SJSA1 (cell line): ENCODE measurements at regions not wholly inside any gene's neighbourhood (a gene's known extent, or its start where the extent isn't known, plus 50 kb on each side); places are given as distances from the start of the nearest gene placed in this dataset.
A peak's percentile ranks its signal among the peaks of the same experiment; 100 is the strongest.

ENCODE experiments used
- DNase-seq, 2 experiments: peaks; one replicate each; pipeline ENCODE4 v3.0.0-alpha.2; 2015 to 2020; ENCODE audit warnings: low spot score in 2 of 2, low read depth in 1 of 2
- H3K27ac ChIP-seq: fragments of 250-450 bp; sonication (Bioruptor Pico); 2 replicates; pipeline ENCODE4 v1.5.1; 2020; ENCODE audit warnings: mild to moderate bottlenecking, moderate library complexity
- H3K27me3 ChIP-seq: fragments of 250-450 bp; sonication (Bioruptor Pico); replicated peaks from 2 replicates; pipeline ENCODE4 v1.5.1; 2020; ENCODE audit warnings: mild to moderate bottlenecking, moderate library complexity
- H3K36me3 ChIP-seq: fragments of 250-450 bp; sonication (Bioruptor Pico); 2 replicates; pipeline ENCODE4 v1.5.1; 2020; ENCODE audit warnings: mild to moderate bottlenecking
- H3K4me1 ChIP-seq: fragments of 250-450 bp; sonication (Bioruptor Pico); replicated peaks from 2 replicates; pipeline ENCODE4 v1.6.1; 2021; ENCODE audit warnings: mild to moderate bottlenecking
- H3K4me3 ChIP-seq: fragments of 250-450 bp; sonication (Bioruptor Pico); 2 replicates; pipeline ENCODE4 v1.5.1; 2020; ENCODE audit warnings: mild to moderate bottlenecking
- H3K9me3 ChIP-seq: fragments of 250-450 bp; sonication (Bioruptor Pico); replicated peaks from 2 replicates; pipeline ENCODE4 v1.5.1; 2020; ENCODE audit warnings: mild to moderate bottlenecking

DNA sequence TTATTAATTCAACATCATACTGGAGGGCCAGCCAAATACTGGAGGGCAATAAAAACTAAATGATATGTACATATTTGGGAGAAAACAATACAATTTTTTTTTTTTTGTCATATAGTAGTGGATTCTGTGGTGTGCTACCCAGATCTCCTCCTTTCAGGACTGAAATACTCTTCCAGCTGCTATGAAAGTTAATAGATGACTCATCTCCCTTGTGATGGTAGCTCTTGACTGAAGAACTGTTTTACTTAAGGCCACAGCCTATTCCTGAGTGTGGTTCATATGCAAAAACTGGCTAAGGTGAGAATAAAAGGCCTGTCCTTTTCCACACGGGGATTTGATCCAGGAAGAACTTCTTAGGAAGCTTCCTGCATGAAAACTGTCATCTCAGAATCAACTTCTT, 307.9 kb downstream of the HLX start:
- no peaks in the 10 kb centered on the region for H3K9me3 ChIP-seq
- H3K36me3 ChIP-seq, result no peaks in the 10 kb centered on the region
- H3K27ac ChIP-seq, result no peak overlapping the region
- H3K4me3 ChIP-seq, result no peak overlapping the region
- no peaks in the 10 kb centered on the region for H3K27me3 ChIP-seq
- no peaks in the 10 kb centered on the region for H3K4me1 ChIP-seq
- no peak for DNase-seq

DNA sequence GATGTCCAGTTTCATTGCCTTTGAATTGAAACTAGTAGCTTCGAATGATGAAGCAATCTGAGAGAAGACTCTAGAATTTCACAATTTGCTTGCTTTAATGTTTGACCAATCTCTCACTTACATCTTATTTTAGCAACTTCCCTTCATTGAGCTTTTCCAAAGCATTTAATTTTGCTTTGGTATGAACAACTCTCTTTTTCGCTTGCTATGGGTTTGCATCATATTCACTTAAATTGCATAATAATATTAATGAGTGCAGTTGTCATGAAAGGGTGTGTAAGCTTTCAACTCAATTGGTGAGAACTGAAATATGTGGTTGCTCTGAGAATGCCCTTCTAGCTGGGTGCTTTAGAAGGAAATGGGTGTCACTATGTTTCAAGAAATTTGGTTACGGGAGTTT, 309.2 kb downstream of the HLX start:
- no peaks in the 10 kb centered on the region for H3K27me3 ChIP-seq
- H3K4me3 ChIP-seq, result no peak overlapping the region
- H3K27ac ChIP-seq, result no peak overlapping the region
- H3K36me3 ChIP-seq, result no peaks in the 10 kb centered on the region
- no peak for DNase-seq
- H3K9me3 ChIP-seq, result no peaks in the 10 kb centered on the region
- H3K4me1 ChIP-seq, result no peaks in the 10 kb centered on the region

DNA sequence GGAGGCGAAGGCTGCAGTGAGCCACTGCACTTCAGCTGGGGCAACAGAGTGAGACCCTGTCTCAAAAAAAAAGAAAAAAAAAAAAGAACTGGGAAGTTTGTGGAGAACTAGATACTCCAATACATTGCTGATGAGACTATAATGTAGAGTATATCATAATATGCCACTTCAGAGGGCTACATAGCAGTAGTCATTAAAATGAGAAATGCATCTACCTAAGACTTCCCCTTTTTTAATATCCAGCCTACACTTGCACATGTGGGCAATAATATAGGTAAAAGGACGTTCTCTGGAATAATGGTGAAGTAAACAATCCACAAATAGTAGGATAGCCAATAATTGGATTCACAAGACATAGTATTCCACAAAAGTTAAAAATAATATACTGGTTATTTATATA, 311.0 kb downstream of the HLX start:
- DNase-seq, result no peak
- Histone ChIP-seq H3K27me3 (no peaks in the 10 kb centered on the region), H3K27ac (no peak overlapping the region), H3K4me3 (no peak overlapping the region), H3K36me3 (no peaks in the 10 kb centered on the region), H3K4me1 (no peaks in the 10 kb centered on the region), H3K9me3 (no peaks in the 10 kb centered on the region)

DNA sequence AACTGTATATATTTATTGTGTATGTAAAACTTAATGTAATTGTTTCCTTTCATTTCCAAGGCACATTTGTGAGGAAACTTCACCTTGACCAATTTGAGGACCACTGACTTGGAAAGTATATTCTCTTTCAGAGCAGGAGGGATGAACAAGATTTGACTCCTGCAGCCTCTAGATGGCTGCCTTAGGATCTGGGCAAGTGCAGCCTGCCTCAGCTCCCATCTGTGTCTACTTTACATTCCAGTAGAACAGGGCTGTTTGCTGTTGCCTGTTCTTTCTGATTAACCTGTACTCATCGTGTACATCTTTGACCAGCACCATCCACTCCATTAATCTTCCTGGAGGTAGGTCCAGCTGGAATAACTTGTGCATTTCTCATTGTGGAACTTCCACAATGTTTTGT, 312.8 kb downstream of the HLX start:
- Histone ChIP-seq H3K4me3 (no peak overlapping the region), H3K4me1 (no peaks in the 10 kb centered on the region), H3K27me3 (no peaks in the 10 kb centered on the region), H3K9me3 (no peaks in the 10 kb centered on the region), H3K36me3 (no peaks in the 10 kb centered on the region), H3K27ac (no peak overlapping the region)
- no peak for DNase-seq

DNA sequence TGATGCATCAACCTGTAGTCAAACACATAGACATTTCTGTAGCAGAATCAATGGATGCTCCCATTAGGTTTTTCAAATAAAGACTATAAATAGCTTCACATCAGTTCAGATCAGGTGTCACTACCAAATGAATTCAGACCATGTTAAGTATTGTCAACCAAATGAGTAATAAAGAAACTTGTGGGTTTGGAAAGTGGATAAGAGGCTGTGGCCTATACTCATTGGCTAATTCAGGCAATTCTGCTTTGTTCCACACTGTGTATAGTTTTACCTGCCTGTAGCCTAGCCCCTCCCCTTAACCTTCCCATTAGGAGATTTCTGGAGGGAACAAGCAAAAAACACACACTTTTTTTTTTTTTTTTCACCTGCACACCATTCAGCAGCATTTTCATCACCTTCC, 321.2 kb downstream of the HLX start:
- H3K4me1 ChIP-seq, result no peaks in the 10 kb centered on the region; the same call in 1 of the 2 replicates
- H3K36me3 ChIP-seq, result no peaks in the 10 kb centered on the region
- H3K27ac ChIP-seq, result no peak overlapping the region
- H3K27me3 ChIP-seq, result no peaks in the 10 kb centered on the region
- no peaks in the 10 kb centered on the region; the same call in 1 of the 2 replicates for H3K9me3 ChIP-seq
- H3K4me3 ChIP-seq, result no peak overlapping the region
- no peak for DNase-seq

DNA sequence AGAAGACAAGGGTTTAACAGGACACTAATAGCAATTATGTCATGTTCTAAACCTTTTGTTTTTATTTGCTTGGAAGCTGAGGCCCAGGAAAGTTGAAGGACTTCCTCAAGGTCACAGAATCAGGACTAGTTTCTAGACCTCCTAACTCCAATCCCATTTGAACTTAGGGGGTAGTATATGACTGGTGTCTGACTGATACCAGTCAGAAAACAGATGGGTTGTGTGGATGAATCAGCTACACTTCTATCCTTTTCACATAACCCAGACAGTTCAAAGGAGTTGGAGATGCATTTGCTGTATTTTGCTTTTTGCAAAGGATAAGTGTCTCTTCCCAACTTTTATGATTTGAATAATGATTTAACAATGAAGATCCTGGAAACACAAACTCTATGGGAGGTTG, 322.5 kb downstream of the HLX start:
- no peaks in the 10 kb centered on the region; the same call in 1 of the 2 replicates for H3K4me1 ChIP-seq
- no peaks in the 10 kb centered on the region for H3K27me3 ChIP-seq
- no peaks in the 10 kb centered on the region for H3K36me3 ChIP-seq
- no peak overlapping the region for H3K4me3 ChIP-seq
- no peak for DNase-seq
- H3K27ac ChIP-seq, result no peak overlapping the region
- no peaks in the 10 kb centered on the region; the same call in 1 of the 2 replicates for H3K9me3 ChIP-seq

DNA sequence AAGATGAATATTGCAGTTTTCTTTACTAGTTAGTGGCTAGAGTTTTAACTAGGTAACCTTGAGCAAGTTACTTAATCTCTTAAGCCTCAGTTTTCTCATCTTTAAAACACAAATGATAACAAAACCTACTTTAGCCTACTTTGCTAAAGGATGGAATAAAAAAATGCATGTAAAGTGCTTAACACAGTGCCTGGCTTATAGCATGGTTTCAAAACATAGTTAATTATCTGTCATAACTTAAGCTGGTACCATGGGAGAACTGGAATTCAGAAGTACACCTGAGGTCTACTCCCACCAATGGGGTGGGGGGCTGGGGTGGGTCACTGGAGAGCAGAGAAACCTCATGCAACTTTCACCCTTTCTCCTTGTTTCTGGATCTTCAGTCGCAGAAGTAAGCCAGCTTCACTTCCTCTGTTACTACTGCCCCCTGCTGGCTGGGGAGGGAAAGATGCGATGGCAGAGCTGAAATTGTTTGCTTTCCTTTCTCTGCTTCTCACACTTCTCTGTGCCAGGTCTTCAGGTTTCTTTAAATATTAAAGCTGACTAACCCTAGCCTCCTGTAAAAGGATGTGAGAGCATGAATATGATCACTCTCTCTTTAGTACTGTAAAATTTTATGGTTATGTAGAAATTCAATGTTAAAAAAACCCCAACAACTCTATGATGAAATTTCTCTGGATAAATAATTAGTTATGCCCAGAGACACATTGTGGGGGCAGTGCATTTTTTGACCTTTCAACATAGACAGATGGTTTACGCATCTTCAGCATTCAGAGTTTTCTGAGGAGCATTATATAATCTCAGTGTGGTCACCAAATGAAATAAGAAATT, 324.2 kb downstream of the HLX start:
- Histone ChIP-seq H3K4me3 (no peak overlapping the region), H3K27me3 (no peaks in the 10 kb centered on the region)

DNA sequence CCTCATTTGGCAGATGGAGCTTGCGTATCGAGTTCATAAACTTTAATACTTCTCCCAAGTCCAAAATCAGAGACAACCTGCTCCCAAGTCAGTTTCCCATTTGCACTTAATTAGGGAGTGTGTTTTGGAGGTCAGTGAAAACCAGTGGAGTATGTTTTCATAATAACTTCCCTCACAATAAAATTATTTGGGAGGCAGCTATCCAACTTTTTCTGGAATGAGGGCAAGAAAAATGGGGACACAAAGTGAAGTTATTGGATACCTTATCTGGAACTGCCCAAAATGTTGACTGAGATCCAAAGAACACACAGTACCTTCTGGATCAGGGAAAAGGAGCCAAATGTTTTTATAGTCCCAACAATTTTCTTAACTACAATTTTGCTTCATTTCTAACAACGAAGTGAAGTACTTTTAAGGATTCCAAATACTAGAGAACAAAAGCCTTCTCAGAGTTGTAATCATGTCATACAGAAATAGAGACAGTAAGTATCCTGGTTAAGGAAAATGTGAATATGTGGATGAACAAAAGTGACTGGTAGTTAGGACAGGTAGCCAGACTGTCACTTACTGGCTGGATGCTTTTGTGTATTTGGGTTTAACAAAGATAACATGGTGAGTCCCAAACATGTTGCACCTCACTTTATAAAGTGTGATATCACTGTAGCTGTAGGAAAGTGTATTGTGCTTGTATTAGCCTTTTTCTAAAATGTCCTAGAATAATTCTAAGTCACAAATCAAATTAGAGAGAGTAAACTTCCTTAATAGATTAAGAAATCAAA, 325.0 kb downstream of the HLX start:
- Histone ChIP-seq H3K9me3 (no peaks in the 10 kb centered on the region), H3K27me3 (no peaks in the 10 kb centered on the region), H3K4me1 (no peaks in the 10 kb centered on the region; the same call in 1 of the 2 replicates), H3K36me3 (no peaks in the 10 kb centered on the region), H3K27ac (no peak overlapping the region), H3K4me3 (no peak overlapping the region)
- DNase-seq, result no peak

More for the DNA sequence above, 324.2 kb downstream of the HLX start:
- no peaks in the 10 kb centered on the region; the same call in 1 of the 2 replicates for H3K4me1 ChIP-seq
- H3K9me3 ChIP-seq, result no peaks in the 10 kb centered on the region; the same call in 1 of the 2 replicates
- no peak overlapping the region for H3K27ac ChIP-seq
- no peaks in the 10 kb centered on the region for H3K36me3 ChIP-seq
- peak; percentile 74 to 77 for DNase-seq

DNA sequence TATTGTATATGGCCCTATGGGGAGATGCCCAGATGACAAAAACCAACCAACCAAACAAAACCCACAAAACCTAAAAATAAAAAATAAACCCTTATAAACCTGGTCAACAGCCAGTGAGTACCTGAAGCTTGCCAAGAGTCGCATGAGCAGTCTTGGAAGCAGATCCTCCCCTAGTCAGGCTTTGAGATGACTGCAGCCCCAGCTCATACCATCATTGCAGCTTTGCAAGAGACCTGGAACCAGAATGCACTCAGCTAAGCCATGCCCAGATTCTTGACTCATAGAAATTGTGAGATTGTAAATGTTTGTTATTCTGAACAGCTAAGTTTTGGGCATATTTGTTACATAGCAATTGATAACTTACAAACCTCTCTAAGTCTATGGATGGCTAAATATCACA, 326.8 kb downstream of the HLX start:
- no peaks in the 10 kb centered on the region for H3K36me3 ChIP-seq
- H3K4me3 ChIP-seq, result no peak overlapping the region
- H3K4me1 ChIP-seq, result no peaks in the 10 kb centered on the region; the same call in 1 of the 2 replicates
- no peak overlapping the region for H3K27ac ChIP-seq
- no peaks in the 10 kb centered on the region for H3K27me3 ChIP-seq
- DNase-seq, result no peak
- H3K9me3 ChIP-seq, result no peaks in the 10 kb centered on the region

DNA sequence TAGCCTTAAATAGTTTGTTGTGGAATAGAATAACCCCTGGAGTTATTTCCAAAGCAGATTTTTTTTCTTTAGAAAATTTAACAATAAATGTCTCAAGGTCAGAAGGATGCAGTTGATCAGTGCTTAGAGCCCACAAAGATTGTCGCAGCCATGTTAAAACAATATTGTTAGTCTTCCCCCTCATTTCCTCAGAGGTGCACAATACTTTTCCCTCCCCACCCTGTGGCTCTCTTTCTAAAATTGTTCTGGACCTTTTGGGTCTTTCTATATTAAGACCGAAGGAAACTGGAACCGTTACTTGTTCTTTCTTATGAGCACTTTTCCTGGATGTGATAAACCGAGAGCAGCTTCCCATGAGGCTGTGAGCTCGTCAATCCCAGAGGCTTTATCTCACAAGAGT, 333.7 kb downstream of the HLX start:
- H3K4me1 ChIP-seq, result no peaks in the 10 kb centered on the region
- no peaks in the 10 kb centered on the region for H3K36me3 ChIP-seq
- no peak for DNase-seq
- no peak overlapping the region for H3K27ac ChIP-seq
- no peaks in the 10 kb centered on the region for H3K27me3 ChIP-seq
- H3K4me3 ChIP-seq, result no peak overlapping the region
- H3K9me3 ChIP-seq, result no peaks in the 10 kb centered on the region

DNA sequence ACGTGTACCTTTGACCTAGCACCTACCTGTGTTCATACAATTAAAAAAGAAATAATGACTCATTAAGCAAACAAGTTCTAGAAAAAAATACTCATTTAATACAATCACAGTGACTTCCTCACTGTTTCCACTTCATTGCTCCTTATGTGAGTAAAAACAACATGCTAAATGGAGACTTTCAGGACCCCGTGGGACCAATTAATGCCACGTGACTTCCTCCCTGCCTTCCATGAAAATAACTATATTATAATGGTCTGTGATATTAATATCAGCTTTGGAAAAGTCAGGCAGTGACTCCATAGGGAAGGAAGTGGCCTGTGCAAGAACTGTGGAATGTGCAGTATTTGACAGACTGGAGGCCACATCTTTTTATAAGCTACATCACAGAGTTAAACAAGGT, 337.8 kb downstream of the HLX start:
- no peaks in the 10 kb centered on the region for H3K36me3 ChIP-seq
- DNase-seq, result no peak
- no peak overlapping the region for H3K27ac ChIP-seq
- H3K4me3 ChIP-seq, result no peak overlapping the region
- no peaks in the 10 kb centered on the region for H3K27me3 ChIP-seq
- H3K9me3 ChIP-seq, result no peaks in the 10 kb centered on the region
- no peaks in the 10 kb centered on the region for H3K4me1 ChIP-seq

DNA sequence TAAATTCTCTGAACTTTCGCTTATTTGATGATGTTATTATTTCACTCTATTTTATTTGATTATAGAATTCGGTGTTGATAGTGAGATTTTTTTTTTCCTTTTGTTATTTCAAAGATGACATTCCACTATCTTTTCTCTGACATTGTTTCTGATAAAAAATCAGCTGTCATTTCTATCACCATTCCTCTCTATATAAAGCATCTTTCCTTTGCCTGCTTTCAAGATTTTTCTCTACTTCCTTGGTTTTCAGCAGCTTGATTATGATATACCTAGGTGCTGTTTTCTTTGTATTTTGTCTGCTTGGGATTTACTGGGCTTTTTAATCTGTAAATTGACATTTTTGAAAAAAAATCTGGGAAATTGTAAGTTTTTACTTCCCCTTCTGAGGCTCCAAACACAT, 344.0 kb downstream of the HLX start:
- Histone ChIP-seq H3K9me3 (no peaks in the 10 kb centered on the region), H3K4me3 (no peak overlapping the region), H3K27me3 (no peaks in the 10 kb centered on the region), H3K4me1 (no peaks in the 10 kb centered on the region), H3K36me3 (no peaks in the 10 kb centered on the region), H3K27ac (no peak overlapping the region)
- DNase-seq, result no peak

DNA sequence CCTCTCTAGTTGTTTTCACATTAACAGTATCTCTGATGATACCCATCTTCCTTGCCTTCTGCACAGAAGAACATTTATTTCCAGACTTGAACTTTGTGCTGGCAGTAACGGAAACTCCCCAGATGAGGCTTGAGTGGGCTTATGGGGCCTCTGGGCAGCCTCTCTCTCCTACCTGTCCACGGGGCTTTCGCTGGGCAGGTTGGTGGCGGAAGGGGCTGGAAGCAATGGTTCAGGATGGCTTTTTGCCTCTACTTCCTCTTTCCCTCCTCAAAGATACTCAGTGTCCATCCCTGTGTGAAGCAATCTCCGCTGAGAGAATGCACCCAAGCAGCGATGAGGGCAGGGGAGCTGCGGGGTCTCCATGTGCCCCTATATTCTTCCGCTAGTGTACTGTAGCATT, 348.2 kb downstream of the HLX start:
- no peaks in the 10 kb centered on the region for H3K4me1 ChIP-seq
- H3K9me3 ChIP-seq, result no peaks in the 10 kb centered on the region

DNA sequence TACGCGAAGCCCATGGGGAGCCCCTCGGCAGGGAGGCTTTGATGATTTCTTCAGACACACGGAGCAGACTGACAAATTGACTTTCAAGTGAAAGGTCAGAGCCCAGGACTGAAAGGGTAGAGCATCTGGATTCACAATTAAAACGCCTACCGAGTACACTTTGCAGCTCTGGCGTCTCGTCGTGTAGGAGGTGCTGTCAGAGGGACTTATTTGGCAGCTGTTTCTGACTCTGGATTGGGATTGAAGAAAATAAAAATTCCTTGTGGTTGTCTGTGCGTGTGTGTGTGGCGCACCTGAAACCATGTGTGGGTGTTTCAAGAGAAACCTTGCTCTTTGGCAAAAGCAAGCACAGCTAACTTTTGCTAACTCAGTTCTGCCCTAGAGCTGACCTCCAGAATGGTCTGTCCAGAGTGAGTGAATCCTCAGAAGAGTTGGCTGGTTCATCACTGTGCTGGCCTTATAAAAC, 348.7 kb downstream of the HLX start:
- Histone ChIP-seq H3K4me3 (no peak overlapping the region), H3K4me1 (no peaks in the 10 kb centered on the region), H3K27me3 (no peaks in the 10 kb centered on the region), H3K36me3 (no peaks in the 10 kb centered on the region), H3K27ac (no peak overlapping the region), H3K9me3 (no peaks in the 10 kb centered on the region)
- no peak for DNase-seq

More for the DNA sequence above, 348.2 kb downstream of the HLX start:
- H3K4me3 ChIP-seq, result no peak overlapping the region
- H3K36me3 ChIP-seq, result no peaks in the 10 kb centered on the region
- H3K27me3 ChIP-seq, result no peaks in the 10 kb centered on the region
- no peak overlapping the region for H3K27ac ChIP-seq
- DNase-seq, result no peak
